Testis (tissue), 2 donors: ENCODE measurements at regions not wholly inside any gene's neighbourhood (a gene's known extent, or its start where the extent isn't known, plus 50 kb on each side); places are given as distances from the start of the nearest gene placed in this dataset.

Experiments
- POLR2A ChIP-seq: fragments of 450-650 bp; IDR thresholded peaks from one replicate; pipeline ENCODE4 v1.6.1; 2017; ENCODE audit warnings: antibody characterized with exemption, mild to moderate bottlenecking, moderate library complexity
- TF ChIP-seq, protein P1 (sequence below), 3 experiments: fragments of 450-650 bp in 2 of 3; fragments of 200-600 bp in 1 of 3; sonication (generic) in 1 of 3; IDR thresholded peaks; one replicate each; pipeline ENCODE4 v1.5.1; 2016 to 2019; ENCODE audit warnings: antibody characterized with exemption in 3 of 3, mild to moderate bottlenecking in 2 of 3, moderate library complexity in 1 of 3

DNA sequence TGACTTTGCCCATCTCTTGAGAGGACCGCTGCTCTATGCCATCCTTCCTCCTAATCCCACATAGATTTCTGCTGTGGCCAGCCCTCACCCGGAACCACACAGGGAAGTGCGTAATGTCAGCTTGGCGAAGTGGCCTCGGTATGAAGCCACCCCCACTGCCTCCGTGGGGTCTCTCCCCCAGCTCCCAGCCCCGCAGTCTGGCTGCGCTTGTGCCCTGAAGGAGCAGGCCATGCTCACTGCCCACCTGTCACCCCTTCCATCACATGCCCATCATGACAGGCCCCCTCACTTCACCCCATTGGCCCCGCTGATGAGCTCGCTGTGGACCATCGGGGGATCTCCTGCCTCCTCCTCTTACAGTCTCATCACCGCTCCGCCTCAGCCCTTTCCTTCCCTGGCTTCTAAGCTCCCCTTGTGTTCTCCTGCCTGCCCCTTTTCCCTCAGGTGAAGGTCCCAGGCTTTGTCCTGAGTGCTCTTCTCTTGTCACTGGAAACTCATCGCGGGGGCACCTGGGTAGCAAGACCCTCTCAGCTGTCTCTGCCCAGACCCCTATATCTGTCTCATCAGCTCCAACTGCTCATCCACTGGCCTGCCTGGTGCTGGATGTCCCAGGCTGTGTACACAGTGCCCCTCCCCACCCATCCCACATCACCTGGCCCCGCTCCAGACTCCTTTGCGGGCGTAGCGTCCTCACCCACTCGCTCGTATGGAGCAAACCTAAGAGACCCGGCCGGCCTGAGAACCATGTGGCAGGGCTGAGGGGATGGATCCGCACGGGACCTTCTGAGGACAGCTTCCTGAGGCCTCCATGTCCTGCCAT, 81.7 kb downstream of the GLI2 start:
- TF ChIP-seq, protein P1, sequence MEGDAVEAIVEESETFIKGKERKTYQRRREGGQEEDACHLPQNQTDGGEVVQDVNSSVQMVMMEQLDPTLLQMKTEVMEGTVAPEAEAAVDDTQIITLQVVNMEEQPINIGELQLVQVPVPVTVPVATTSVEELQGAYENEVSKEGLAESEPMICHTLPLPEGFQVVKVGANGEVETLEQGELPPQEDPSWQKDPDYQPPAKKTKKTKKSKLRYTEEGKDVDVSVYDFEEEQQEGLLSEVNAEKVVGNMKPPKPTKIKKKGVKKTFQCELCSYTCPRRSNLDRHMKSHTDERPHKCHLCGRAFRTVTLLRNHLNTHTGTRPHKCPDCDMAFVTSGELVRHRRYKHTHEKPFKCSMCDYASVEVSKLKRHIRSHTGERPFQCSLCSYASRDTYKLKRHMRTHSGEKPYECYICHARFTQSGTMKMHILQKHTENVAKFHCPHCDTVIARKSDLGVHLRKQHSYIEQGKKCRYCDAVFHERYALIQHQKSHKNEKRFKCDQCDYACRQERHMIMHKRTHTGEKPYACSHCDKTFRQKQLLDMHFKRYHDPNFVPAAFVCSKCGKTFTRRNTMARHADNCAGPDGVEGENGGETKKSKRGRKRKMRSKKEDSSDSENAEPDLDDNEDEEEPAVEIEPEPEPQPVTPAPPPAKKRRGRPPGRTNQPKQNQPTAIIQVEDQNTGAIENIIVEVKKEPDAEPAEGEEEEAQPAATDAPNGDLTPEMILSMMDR (IDR thresholded peaks at IDR 0.05) = no peak
- no peak for TF ChIP-seq POLR2A
